GM19193 (cell line): ENCODE measurements at regions not wholly inside any gene's neighbourhood (a gene's known extent, or its start where the extent isn't known, plus 50 kb on each side); places are given as distances from the start of the nearest gene placed in this dataset.

ENCODE experiments used
- POLR2A ChIP-seq: IDR thresholded peaks from 4 replicates; pipeline ENCODE4 v1.6.1; 2011; ENCODE audit not compliant: insufficient read depth, insufficient read length; ENCODE audit errors: extremely low read depth

DNA sequence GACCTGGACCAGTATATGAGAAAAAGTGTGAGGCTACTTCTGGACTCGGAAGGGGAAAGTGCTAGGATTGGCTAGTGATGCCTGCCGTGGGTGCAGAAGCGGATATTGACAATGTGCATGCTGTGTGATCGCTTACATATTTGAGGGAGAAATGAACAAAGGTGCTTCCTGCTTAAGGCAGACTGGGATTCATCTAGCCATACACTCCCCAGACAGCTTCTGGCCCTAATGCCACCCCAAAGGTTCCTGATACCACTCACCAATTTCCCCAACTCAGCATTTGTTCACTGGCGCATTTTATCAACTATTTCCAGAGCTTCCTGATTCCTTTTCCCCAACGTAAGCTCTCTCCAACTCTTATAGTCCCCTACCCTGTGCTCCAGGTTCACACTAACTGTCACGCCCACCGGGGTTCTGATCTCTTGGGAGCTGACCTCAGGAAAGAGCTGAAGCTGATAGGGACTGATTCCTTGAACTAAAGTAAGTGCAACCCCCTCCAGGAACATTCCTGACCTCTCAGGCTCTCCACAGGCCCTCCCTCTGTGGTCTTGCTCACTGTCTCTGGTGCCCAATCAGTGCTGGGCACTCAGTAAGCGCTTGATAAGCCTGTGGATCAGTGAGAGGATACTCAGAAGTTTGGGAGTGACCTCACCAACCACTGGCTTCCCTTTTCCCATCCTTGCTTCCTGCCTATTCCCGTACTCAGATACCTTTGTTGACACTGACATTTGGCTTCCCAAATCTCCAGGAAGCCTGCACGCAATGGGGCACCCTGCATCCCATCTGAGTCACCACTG, 73.3 kb downstream of the MRPL14 start:
- no peak for TF ChIP-seq POLR2A

DNA sequence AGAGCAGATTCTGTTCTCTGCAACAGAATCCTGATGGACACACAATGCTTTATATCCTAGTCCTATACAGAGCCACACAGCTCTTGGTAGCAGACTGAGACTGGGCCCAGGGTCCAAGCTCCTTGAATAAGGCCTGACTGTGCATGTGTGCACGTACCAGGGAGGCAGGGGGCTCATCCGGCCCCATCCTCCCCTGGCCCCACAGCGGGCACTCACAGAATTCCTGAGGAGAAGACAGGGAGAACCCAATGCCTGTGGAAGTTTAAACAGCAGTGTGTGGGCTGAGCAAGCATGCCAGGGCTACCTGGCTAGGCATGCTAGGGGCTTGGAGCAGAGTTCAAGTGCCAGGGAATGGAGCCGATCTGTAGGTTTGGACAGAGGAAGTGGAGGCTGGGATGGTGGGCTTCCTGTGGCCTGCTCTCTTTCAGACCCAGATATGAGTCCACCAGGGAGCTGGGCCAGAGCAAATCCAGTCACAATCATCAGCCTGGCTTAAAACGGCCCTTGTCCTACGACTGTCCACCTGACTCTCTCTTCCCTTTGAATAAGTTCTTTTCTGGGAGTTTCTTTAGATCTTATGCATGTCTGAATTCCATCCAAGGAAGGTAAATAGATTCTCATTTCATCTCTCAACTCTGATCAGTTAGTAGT, 74.0 kb downstream of the MRPL14 start:
- TF ChIP-seq POLR2A = no peak

DNA sequence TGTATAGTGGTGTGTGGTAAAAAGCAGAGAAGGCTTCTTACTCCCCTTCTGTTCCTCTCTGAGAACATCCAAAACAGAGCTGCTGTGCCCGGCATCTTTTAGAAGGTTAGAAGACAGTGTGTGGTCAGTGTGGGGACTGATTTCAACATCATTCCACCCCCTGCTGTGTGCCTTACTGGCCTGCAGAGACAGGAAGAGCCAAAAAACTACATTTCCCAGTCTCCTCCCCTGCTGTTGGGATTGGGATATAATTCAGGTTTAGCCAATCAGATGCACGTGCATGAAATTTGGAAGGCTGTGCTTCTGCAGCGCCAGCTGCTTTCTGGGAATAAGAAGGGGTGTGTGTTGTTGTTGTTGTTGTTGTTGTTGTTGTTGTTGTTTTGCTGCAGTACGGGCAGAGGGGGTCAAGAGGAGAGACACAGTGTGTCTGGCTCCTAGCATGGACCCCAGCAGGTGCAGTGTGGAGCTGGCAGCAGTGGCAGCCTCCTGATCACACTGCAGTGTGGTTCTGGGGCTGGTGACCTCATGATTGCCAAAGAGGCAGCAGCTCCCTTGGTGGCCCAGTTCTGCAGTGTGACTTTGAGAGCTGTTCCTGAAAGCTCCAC, 74.7 kb downstream of the MRPL14 start:
- TF ChIP-seq POLR2A = no peak

DNA sequence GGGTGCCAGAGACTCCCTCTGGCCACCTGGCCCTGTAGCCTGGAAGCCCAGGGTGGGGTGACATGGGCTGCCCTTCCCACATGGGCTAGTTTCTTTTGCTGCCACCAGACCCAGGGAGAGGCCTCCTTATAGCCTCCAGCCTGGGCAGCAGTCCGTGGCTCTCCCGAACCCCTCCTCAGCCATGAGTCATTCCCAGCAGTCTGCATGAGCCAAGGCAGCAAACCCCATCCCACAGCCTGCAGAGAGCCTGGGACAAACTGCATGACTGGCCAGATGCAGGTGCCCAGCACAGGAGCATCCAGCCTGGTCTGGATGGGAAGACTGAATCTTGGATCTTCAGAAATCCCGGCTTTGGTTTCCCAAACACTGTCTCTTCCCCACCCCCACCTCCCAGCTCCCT, 75.7 kb downstream of the MRPL14 start:
- TF ChIP-seq POLR2A = no peak

DNA sequence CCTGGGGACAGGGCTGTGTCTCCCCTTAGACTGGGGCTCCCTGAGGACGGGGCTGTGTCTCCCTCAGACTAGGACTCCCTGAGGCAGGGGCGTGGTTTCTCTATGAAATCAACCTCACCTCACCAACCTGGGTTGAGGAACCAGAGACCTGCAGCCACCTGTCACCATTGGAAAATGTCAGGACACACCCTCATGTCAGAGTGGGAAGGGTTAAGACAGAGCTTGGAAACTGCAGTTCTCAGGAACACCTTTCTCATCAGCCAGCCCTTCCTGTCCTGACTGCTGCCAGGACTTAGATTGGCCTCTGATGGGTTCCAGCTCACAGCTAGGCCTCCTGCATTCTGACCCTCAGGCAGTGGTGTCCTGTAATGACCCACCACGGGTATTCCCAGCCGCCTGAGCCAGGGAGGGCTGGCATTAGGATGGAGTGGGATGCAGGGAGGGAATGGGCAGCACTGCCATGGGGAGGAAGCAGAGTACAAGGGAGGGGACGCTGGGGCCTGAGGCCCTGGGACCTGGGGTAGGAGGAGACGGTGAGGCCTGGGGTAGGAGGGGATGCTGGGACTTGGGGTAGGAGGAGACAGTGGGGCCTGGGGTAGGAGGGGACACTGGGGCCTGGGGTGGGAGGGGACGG, 76.3 kb downstream of the MRPL14 start:
- no peak for TF ChIP-seq POLR2A

DNA sequence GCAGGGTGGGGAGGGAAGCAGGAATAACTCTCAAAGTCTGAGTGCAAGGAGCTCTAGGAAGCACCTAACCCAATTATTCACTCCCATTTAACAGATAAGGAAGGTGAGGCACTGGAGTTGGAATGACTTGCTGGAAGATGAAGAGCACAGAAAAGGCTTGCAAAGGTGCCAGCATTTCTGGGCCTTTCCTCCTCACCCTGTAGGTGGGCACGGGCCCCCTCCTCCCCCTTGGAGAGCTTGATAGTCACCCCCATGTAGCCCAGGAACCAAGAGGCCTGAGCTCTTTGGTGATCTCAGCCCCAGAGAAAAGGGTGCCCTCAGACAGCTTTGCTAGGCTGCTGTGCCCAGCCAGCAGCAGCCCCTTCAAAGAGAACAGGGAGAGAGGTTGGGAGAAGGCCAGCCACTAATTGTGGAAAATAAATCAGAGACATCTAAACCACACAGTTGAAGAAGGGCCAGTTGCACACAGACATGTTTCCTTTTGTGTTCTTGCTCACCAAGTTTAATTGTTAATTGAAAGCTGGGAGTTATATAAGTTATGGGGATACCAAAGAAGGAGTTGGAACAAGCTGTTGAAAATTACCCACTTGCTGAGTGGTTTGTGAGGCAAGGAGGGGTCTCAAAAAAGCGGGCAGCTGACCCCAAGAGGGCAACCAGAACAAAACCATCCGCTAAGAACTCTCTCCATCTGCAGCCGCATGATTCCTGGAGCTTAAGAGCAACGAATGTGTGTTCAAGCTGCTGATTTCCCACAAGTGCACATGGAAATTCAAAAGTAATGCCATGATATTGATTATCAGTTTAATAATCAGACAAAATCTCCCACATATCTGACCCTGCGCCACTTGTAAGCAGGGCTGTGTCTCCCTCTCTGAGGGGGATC, 77.0 kb downstream of the MRPL14 start:
- TF ChIP-seq POLR2A = no peak

DNA sequence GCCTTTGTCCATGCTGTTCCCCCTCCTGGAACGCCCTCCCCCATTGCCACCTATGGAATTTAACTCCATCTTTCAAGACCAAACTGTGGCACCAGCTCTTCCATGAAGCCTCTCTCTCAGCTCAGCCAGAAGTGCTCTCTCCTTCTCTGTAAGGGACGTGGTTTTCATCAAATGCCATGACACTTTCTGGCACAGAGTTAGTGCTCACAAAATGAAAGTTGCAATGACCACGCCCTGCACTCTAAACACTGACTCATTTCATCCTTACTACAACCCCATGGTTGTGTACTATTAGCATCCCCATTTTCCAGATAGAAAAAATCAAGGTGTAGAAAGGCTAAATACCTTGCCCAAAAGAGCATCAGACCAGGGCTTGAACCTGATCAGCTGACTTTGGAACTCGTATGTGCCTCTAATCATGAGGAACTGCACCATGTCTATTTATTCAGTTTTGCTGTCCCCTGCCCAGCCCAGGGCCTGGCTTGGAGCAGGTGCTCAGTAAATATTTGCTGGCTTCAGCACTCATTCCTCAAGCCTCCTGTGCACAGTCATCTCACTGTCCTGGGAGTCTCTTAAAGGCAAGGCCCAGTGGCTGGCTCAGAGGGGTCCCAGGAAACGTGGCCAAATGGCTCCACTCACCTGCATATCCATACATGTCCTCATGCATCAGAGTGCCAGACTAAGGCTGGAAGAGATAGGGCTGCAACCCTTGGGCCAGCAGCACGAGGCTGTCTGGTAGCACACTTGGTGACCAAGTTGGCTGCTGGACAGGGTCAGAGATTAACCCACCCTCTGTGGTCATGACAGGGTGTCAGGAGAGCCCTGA, 77.9 kb downstream of the MRPL14 start:
- no peak for TF ChIP-seq POLR2A

DNA sequence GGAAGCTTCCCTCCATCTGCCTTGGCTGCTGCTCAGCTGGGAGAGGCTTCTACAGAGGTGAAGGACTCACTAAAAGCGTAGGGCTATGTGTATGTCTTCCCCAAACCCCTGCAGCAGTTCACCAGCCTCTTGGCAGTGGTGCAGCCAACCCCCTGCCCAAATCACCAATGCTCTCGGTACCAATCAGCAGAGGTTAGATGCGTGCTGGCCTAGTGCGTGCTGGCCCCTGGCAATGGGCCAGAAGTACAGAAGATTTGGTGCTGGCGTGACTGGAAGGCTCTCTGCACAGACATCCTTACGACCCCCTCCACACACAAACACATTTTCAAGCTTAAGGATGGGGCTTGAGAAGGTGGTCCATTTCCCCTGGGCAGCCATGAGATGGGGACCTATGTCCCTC, 79.0 kb downstream of the MRPL14 start:
- TF ChIP-seq POLR2A = no peak

DNA sequence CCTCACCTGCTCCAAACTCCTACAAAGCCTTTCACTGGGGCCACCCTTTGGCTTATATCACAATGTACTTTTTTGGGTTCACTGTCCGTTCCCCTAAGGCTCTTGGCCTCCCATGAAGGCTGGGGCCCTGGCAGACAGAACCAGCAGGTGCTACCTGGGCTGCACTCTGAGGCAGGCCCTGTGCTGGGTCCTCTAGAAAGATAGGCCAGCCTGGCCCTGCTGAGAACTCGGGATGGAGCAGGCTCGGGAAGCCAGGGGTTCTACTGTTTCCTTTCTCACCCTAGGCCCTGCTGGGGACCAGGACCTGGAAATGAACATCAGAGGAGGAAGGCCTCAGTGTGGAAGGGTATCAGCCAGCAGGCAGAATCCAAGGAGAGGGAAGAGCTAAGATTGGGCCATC, 79.5 kb downstream of the MRPL14 start:
- no peak for TF ChIP-seq POLR2A

DNA sequence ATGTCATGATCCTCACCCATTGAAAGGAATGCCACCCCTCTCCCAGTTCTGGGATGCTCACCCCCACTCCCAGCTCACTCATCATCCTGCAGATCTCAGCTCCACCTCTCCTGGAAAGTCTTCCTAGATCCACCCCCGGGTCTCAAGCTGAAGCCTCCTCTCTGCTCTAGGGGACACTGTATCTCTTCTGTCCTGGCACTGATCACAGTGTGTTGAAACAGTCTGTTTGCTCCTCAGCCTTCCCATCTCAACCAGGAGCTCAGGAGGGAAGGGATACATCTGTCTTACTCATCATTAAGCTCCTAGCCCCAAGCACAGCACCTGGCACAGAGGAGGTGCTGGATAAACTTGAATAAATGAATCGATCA, 80.1 kb downstream of the MRPL14 start:
- no peak for TF ChIP-seq POLR2A

DNA sequence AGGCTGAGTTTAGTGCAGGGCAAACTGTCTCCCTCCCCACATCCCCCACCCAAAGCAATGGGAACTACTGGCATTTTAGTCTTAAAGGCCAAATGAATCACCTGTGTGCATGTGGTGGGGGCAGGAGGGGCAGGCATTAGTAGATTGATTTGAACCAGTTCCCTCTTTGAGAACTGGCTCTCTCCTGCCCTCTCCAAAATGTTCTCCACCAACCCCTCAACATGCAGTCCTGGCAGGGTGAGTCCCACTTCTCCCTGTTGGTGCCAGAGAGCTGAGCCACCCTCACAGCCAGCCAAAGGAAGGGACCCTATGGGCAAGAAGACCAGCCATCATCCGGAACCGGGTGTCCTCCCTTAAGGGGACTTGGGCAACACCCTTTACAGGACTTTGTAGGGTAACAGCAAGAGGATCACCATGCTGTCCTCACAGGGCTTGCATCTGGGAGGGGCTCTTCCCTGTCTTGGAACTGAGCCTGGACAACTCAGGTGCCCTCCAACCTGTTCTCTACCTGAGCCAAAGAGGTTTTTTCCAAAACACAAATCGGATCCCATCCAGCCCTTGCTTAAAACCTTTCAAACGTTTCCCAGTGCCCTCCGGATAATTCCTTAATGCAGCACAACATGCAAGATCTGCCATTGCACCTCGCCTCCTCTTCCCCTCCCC, 80.6 kb downstream of the MRPL14 start:
- no peak for TF ChIP-seq POLR2A

DNA sequence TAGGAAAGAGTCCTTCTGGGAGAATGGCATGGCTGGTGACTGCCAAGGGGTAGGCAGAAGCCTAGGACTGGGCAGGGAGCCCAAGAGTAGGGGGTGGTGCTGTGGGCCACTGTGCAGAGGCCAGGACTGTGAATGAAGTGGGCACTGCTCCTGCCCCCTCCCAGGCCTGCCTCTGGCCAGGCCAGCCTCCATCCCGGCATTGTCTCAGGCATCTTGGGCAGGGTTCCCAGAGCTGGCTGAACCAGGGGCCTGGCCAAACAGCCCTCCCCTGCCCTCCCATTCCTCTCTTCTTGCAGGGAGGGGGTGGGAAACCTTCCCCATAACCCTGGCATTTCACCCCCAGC, 81.6 kb downstream of the MRPL14 start:
- no peak for TF ChIP-seq POLR2A

DNA sequence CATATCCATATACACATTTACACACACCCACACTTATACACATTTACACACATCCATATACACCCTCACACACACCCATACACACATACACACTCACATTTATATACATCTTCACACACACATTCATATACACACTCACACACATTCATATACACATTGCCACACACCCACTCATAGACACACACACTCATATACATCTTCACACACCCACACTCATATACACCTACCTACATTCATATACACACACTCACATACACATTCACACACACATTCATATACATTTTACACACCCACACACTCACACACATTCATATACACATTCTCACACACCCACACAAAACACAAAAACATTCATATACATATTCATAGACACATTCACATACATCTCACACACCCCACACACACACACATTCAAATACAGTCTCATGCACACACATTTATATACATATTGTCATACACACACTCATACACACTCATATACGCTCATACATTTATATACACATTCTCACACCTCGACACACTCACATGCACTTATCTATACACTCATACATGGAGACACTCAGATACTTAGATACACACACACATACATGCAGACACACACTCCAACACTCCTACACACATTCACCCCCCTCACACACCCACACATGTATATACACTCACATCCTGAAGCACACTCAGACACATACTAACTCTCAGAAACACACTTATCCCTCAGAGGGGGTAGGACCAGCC, 82.1 kb downstream of the MRPL14 start:
- TF ChIP-seq POLR2A = no peak
